Stimulated activated CD4-positive, alpha-beta T cell treated with anti-CD3 and anti-CD28 coated beads, Interleukin-15, amount 100 ng/mL, for 48 hours (primary cell): ENCODE measurements at regions not wholly inside any gene's neighbourhood (a gene's known extent, or its start where the extent isn't known, plus 50 kb on each side); places are given as distances from the start of the nearest gene placed in this dataset.

Experiments
- DNase-seq, 2 donors: peaks; one replicate each; pipeline ENCODE4 v3.0.0-alpha.2; 2020; ENCODE audit warnings: low read depth in 2 of 2

GRCh38 chr10:69716711-69717560 is 84.8 kb upstream of the COL13A1 start:
- peak in 1 of 2 donors; percentile 49 for DNase-seq

GRCh38 chr10:69718951-69719350 is 82.8 kb upstream of the COL13A1 start:
- DNase-seq = no peak

- no peak for DNase-seq
These were observed 79.9 kb upstream of the COL13A1 start for GRCh38 chr10:69721690-69722310.

GRCh38 chr10:69723653-69724052 is 78.1 kb upstream of the COL13A1 start:
- no peak for DNase-seq

GRCh38 chr10:69726850-69727249 is 74.9 kb upstream of the COL13A1 start:
- DNase-seq = no peak

GRCh38 chr10:69728335-69728870 is 73.3 kb upstream of the COL13A1 start:
- DNase-seq = no peak

GRCh38 chr10:69729326-69730048 is 72.2 kb upstream of the COL13A1 start:
- DNase-seq = no peak

- DNase-seq = no peak
These were observed 71.2 kb upstream of the COL13A1 start for GRCh38 chr10:69730251-69731156.

- no peak for DNase-seq
These were observed 70.5 kb upstream of the COL13A1 start for GRCh38 chr10:69731184-69731583.

- DNase-seq = no peak
These were observed 70.0 kb upstream of the COL13A1 start for GRCh38 chr10:69731698-69732097.

- no peak for DNase-seq
These were observed 69.4 kb upstream of the COL13A1 start for GRCh38 chr10:69732147-69732825.

- no peak for DNase-seq
These were observed 68.9 kb upstream of the COL13A1 start for GRCh38 chr10:69732826-69733150.

- no peak for DNase-seq
These were observed 67.9 kb upstream of the COL13A1 start for GRCh38 chr10:69733791-69734261.

GRCh38 chr10:69734416-69734796 is 67.3 kb upstream of the COL13A1 start:
- no peak for DNase-seq

GRCh38 chr10:69734797-69735468 is 66.8 kb upstream of the COL13A1 start:
- peak in 1 of 2 donors; percentile 8 for DNase-seq

GRCh38 chr10:69736886-69737641 is 64.6 kb upstream of the COL13A1 start:
- no peak for DNase-seq

GRCh38 chr10:69738071-69738470 is 63.6 kb upstream of the COL13A1 start:
- no peak for DNase-seq

- no peak for DNase-seq
These were observed 62.8 kb upstream of the COL13A1 start for GRCh38 chr10:69738858-69739435.

GRCh38 chr10:69739634-69740033 is 62.1 kb upstream of the COL13A1 start:
- DNase-seq = no peak
